GM18502 (cell line): ENCODE measurements at regions not wholly inside any gene's neighbourhood (a gene's known extent, or its start where the extent isn't known, plus 50 kb on each side); places are given as distances from the start of the nearest gene placed in this dataset.
"Not testable (repeated sequence)": the region's sequence is repeated elsewhere in the genome, so short reads cannot be mapped to it uniquely, and the experiment has no call there.

Experiments
- ATAC-seq: cut with Tn5 transposase; IDR thresholded peaks from one replicate; pipeline ENCODE4 v1.9.1; 2021; ENCODE audit warnings: mild to moderate bottlenecking; ENCODE audit not compliant: unreplicated experiment, poor library complexity

DNA sequence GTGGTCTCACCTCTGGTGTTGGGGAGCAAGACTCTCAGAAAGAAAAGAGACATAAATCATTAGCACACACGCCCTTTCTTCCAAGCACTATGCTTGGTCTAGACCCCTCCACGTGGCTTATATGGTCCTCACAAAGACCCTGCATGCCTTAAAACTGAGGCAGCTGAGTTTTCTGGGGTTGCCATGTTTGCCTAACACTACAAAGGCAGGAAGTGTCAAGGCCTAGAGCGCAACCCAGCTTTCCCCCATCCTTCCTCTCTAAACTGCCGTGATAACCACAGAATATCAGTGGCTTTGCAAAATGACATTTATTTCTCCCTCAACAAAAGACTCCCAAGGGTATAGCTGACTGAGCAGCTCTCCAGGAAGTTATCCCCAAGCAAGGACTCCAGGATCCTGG is 146.5 kb upstream of the TOP1 start:
- no peak for ATAC-seq

DNA sequence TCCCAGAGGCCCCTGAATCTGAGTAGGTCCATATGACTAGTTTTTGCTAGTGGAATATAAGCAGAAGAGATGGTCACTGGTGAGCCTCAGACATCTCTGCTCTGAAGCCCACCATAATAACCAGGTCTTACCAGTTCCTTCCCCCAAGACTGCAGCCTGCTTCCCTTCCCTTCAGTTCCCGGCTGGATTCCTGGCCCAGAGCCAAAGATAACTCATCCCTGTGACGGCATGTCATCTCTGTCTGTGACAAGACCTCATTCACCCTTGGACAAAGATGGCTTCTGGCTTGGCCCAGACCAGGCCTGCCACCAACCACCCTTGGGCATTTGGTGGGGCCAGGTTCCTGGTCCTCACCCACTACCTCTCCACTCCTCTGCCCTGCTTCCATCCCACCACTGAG is 145.5 kb upstream of the TOP1 start:
- ATAC-seq = no peak

DNA sequence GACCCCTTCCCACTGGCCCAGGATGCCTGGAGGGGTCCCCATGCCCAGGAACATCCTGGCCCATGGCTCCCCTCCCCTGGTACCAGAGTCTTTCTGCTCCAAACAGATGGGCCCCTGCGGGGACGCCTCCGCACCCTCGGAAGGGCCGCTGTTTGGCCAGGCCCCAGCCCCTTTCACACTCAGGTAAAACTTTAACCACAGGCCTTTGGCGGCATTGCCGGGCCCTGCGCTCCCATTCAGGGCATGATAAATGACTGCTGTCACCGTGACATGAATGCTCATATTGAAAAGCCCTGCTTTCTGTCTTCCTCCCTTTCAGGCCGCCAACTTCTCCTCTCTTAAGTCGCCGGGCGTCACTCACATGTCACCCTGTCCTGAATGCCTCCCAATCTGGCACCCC is 141.5 kb upstream of the TOP1 start:
- no peak for ATAC-seq

DNA sequence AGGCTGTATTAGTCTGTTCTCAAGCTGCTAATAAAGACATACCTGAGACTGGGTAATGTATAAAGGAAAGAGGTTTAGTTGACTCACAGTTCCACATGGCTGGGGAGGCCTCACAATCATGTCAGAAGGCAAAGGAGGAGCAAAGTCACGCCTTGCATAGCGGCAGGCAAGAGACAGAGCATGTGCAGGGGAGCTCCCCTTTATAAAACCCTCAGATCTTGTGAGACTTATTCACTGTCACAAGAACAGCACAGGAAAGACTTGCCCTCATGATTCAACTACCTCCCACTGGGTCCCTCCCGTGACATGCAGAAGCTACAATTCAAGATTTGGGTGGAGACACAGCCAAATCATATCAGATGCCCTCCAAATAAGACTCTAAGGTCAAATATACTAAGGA is 139.4 kb upstream of the TOP1 start:
- ATAC-seq = not testable (repeated sequence)

DNA sequence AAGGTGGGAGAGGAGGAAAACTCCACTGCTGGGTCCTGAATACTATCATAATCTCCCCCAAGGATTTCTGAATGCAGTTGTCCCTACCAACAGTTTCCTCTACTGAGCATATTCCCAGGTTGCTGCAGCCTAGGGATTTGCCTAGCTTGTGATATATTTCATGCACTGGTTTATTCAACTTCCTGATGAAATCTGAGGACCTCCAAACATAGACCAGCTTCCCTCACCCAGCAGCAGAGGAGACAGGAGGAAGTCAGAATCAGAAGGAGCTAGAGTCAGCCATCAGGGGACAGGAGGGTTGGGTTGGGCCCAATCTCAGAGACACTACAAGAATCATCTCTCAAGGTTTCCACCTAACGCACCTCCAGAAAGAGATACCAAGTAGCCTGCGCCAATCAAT is 138.4 kb upstream of the TOP1 start:
- no peak for ATAC-seq

DNA sequence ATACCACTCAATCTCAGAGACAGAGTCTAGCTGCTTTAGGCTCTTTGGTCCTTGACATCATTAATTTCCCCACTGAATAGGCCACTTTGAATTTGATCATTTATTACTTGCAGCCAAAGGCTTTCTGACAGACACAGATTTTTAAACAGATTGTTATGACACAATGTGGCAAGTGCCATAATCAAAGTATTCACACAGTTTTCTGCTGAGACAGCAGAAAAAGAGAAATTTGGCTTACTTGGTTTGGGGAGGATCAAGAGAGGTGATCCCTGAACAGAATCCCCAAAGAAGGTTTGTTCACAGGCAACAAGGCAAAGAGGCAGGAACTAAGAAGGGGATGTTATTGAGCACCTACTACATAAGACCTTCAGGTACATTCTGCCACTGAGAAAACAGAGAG is 138.0 kb upstream of the TOP1 start:
- no peak for ATAC-seq

DNA sequence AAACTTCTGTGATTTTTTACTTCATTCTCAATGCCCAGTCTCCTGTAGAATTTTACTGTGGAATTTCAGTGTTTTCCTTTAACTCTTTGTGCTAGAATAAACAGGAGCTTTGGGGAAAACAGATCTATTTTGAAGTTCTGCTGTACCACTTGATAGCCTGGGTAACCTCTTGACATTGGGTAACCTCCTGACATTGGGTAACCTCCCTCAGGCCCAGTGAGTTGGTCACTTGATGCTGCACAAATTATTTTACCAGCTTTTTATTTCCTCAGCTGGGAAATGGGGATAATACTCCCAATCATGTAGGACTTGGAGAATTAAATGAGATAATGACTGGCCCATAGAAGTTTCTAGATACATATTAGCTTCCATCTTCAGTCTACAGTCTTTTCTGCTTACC is 137.3 kb upstream of the TOP1 start:
- no peak for ATAC-seq

DNA sequence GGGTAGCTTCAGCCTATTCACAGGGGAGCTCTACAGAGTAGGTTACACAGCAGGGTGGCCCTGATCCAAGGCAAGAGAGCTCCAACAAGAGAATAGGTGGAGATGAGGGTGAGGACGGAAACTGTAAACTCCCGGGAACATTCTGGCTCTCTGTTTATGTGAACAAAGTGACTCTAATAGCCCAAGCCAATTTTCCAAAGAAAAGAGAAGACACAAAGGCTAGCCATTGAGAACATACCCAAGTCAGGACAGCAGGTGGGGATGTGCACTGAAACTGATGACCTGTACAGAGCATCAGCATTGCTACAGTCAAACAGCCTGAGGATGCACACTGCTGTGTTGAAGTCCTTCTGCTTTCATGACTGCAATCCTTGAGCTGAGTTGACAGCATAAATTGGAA is 136.0 kb upstream of the TOP1 start:
- ATAC-seq = no peak

DNA sequence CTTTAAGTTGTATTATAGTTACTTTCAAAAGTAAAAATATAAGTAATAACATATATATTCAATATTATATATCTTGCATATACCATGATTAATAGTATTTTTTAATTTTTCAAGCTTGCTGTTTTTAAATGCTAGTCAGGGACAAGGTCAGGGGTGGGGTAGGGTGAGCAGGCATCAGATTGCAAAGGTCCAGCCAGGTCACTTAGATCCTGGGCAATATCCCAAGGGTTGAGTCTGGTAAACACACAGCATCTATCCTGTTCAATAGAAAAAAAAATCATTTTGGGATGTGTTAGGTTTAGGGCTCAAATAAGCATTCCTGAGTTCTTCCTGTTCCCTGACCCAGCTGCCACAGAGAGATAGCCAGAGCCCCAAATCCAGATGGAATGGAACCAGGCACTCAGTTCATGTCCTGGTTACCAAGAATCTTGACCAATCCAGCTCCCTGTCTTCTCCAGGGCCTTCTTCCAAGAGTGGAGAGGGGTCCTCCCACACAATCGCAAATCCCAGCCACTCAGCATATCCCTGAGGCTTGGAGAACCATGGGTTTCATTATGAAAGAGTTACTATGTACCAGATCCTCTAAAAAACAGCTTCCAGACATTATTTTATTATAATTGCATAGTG is 134.9 kb upstream of the TOP1 start:
- no peak for ATAC-seq

DNA sequence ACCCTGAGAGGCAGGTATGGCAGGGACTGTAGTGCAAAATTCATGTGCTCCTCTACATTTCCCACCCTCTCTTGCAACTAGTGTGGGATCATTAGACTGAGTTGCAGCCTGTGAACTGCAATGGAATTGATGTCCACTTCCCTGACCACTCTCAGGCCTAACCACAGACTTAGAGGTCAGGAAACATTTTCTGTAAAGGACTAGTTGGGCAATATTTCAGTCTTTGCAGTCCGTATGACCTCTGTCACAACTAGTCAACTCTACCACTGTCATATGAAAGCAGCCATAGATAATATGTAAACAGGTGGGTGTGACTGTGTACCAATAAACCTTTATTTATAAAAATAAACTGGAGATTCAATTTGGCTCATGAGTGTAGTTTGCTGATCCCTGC is 134.4 kb upstream of the TOP1 start:
- ATAC-seq = no peak

DNA sequence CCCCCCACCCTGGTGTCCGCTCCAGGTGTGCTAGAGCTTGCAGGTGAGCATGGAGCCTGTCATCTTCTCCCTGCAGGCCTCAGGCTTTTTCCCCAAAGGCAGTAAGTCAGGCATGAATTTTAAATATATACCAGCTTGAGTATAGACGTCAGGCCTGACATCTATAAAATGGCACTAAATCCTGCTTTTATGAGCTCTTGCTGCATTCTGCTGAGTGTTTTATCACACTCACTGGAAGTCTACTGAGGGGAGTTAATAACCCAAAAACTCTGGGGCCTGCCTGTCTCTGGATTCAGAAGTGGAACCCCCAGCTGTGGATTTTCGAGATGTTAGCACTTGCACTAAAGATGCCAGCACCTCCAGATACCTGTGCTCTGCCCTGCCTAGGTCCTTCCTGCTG is 133.4 kb upstream of the TOP1 start:
- ATAC-seq = no peak

DNA sequence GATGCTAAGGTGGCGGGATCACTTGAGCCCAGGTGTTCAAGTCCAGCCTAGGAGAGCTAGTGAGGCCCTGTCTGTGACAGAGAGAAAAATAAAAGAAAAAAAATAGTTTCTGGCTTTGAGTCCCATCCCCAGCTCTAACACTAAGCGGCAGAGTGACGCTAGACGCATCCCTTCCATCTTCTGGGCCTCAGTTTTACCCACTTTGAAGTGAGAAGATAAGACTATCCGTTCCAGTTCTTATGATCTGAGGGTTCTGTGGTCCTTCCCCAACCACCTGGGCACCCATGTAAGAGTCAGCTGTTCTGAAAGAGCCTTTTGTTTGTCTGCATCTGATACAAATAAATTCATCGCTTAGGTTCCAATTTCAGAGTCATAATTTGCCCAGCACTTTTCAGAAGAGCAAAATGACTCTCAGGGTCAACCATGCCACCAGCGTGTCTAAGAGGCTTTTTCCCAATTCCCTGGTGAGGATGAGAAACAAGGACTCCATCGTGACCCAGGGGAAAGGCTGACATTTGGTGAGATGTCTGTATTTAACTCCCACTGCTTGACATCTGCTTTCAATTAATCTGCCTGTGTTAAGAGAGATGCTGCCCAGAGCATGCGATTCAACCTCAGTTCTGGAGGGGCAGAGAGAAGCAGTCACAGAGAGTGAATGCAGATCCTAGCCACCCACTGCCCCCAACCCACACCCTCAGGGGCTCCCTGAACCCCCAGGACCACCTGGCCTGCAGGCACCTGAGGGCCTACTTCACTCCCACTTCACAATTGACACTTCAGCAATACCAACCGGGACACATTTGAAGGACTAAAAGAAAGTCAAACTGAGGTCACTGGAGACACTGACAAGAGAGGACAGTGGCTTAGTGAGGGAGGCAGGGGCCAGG is 131.6 kb upstream of the TOP1 start:
- no peak for ATAC-seq

DNA sequence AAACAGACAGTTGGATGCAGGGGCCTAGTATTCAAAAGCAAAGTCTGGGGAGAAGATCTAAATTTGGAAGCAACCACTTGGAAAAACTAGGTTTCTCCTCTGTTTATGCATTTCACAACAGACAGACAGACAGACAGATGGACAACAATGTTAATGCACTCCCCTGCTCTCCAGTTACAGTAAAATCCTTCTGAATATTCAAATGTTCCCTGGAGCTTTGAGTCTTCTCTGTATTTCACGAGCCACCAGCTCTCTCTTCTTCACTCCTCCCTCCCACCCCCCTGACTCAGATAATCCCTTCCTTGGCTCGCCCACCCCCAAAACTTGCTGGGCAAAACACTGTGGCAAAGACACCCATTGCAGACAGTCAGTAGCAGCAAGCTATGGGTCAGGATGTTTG is 129.3 kb upstream of the TOP1 start:
- no peak for ATAC-seq

DNA sequence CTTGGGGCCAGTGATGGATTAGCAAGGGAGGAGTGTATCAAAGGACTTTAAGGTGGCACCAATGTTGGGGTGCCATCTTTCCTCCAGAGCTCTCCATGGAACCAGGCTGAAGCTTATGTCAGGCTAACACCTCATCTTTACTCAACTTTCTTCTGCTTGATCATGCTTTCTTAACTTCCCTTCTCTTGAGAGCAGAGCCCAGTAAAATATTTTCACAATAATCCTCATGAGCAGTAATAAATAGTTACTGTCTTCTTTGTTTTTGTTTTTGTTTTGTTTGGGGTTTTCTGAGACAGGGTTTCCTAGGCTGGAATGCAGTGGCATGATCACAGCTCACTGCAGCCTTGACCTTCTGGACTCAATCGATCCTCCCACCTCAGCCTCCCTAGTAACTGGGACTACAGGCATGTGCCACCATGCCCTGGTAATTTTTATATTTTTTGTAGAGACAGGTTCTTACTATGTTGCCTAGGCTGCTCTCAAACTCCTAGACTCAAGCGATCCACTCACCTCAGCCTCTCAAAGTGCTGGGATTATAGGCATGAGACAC is 127.9 kb upstream of the TOP1 start:
- no peak for ATAC-seq

DNA sequence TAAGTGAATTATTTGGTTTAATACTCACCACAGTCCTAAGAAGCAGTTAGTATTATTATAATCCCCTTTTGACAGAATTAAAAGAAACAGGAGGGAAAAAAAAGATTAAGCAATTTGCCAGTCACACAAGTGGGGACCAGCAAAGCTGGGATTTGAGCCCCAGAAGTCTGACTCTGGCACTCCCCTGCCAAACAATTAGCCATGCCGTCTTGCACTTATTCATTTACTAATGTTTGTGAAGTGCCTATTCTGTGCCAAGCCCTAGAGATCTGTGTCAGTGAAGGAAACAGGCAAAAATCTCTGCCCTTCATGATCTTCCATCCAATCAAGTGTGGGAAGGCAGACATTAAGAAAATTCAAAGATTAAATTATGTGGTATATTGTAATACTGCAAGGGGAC is 126.0 kb upstream of the TOP1 start:
- no peak for ATAC-seq

DNA sequence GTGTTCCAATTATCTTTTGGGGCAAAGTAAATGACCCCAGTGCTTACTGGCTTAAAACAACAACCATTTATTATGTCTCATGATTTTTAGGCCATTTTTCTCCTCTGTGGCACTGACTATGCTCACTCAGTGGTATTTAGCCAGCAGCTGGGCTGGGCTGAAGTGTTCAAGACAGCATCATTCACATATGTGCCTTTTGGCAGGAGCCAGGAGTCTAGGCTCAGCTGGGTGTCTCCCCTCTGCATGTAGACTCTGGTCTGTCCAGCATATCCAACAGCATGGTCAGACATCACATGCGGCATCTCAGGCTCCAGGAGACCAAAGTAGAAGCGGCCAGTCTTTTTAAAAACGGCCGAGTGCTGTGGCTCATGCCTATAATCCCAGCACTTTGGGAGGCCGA is 120.3 kb upstream of the TOP1 start:
- ATAC-seq = no peak

DNA sequence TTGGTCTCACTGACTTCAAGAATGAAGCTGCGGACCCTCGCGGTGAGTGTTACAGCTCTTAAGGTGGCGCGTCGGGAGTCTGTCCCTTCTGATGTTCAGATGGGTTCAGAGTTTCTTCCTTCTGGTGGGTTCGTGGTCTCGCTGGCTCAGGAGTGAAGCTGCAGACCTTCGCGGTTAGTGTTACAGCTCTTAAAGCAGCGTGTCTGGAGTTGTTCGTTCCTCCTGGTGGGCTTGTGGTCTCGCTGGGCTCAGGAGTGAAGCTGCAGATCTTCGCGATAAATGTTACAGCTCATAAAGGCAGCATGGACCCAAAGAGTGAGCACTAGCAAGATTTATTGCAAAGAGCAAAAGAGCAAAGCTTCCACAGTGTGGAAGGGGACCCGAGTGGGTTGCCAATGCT is 119.1 kb upstream of the TOP1 start:
- ATAC-seq = not testable (repeated sequence)

DNA sequence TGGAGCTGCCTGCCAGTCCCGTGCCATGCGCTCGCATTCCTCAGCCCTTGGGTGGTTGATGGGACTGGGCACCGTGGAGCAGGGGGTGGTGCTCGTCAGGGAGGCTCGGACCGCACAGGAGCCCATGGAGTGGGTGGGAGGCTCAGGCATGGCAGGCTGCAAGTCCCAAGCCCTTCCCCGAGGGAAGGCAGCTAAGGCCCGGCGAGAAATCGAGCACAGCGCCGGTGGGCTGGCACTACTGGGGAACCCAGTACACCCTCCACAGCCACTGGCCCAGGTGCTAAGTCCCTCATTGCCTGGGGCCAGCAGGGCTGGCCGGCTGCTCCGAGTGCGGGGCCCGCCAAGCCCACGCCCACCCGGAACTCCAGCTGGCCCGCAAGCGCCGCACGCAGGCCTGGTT is 118.2 kb upstream of the TOP1 start:
- not testable (repeated sequence) for ATAC-seq

DNA sequence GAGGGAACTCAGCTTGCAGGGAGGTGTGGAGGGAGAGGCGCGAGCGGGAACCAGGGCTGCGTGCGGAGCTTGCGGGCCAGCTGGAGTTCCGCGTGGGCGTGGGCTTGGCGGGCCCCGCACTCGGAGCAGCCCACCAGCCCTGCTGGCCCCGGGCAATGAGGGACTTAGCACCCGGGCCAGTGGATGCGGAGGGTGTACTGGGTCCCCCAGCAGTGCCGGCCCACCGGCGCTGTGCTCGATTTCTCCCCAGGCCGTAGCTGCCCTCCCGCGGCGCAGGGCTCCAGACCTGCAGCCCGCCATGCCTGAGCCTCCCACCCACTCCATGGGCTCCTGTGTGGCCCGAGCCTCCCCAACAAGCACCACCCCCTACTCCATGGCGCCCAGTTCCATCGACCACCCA is 117.5 kb upstream of the TOP1 start:
- ATAC-seq = not testable (repeated sequence)

DNA sequence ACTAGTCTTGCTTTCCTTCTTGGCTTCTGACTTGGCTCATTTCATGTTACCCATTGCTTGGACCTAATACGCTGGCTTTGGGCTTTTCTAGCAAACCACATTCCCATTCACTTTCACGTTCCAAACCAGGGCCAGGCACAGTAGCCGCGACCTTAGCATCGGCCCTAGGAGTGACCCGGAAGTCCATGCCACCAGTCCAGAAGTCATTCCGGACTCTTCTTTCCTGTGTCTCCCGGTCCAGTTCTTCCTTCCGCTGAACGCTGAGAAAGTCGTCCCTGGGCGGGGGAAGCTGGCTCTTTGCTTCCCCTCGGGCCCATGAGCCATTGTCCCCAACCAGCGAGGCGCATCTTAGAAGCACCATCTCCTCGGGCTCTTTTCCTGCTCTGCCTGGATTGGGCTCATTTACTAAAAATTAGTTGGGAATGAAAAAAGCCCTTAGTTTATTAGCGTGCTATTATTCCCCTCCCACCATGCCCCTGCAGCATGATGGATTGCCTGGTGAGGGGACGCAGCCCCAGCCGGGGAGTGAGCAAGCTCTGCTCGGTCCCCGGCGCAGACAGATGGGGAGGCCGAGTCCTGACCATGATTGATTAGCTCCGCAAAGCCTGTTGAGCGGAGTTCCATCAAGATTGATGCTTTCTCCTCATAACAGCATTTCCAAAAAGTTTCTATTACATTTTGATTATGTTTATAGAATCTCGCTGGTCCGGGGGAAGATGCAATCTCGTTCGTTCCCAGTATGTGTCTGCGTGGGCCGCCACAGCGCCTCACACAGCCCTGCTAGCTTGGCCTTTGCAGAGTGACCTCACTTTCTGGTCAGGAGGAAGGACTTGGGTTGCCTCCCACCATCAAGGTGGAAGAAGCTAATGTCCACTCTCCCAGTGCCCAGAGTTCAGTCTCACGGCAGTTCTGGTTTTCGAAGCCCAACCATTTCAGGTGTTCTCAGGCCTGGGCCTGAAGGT is 115.1 kb upstream of the TOP1 start:
- ATAC-seq = no peak

DNA sequence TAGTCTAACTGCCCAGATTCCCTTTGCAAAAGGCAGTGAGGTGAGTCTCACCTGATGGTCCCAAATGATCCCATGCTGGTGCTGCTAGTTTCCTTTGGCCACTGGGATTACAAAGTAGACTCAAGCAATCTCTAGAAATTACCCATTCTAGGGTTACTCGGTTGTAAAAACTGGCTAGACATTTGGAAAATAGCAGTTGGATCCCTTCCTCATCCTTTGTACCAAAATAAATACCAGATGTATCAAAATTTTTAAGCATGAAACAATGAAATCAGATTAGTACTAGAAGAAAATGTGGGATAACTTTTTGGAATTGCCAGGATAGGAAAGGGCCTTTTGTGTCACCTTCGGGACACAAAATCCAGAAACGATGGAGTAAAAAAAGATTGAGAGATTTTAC is 112.9 kb upstream of the TOP1 start:
- no peak for ATAC-seq
